K562 (cell line): ENCODE measurements at regions not wholly inside any gene's neighbourhood (a gene's known extent, or its start where the extent isn't known, plus 50 kb on each side); places are given as distances from the start of the nearest gene placed in this dataset.

ENCODE experiments used
- ARHGAP35 ChIP-seq: fragments of 450-650 bp; IDR thresholded peaks from 2 replicates; pipeline ENCODE4 v1.6.1; 2018; ENCODE audit not compliant: partially characterized antibody
- CBFA2T3 ChIP-seq: fragments of 450-650 bp; IDR thresholded peaks from 2 replicates; pipeline ENCODE4 v1.6.1; 2017
- CXXC5 ChIP-seq: fragments of 250-450 bp; sonication (Bioruptor Pico); IDR thresholded peaks from 2 replicates; pipeline ENCODE4 v1.8.0; 2022; ENCODE audit warnings: inconsistent platforms, mild to moderate bottlenecking, moderate library complexity
- ETV5 ChIP-seq: sonication (generic); formaldehyde crosslinking; IDR thresholded peaks from 2 replicates; pipeline ENCODE4 v1.4.0; 2020; ENCODE audit warnings: low read depth, mild to moderate bottlenecking, missing genetic modification reagents
- EWSR1 ChIP-seq: fragments of 450-650 bp; IDR thresholded peaks from 2 replicates; pipeline ENCODE4 v1.6.1; 2018; ENCODE audit warnings: borderline replicate concordance, mild to moderate bottlenecking, low read depth, moderate library complexity; ENCODE audit not compliant: partially characterized antibody
- GTF2A2 ChIP-seq: IDR thresholded peaks from 2 replicates; pipeline ENCODE4 v1.6.1; 2016; ENCODE audit warnings: mild to moderate bottlenecking, missing genetic modification characterization, missing compliant biosample characterization
- HCFC1 ChIP-seq: IDR thresholded peaks from 2 replicates; pipeline ENCODE4 v1.6.1; 2012; ENCODE audit warnings: low read depth, low read length, improper control_type of control experiment
- HDAC1 ChIP-seq, 2 experiments: fragments of 450-650 bp; IDR thresholded peaks; 2 replicates each; pipeline ENCODE4 v1.6.1; 2016 to 2017; ENCODE audit warnings: inconsistent platforms in 1 of 2, mild to moderate bottlenecking in 1 of 2, moderate library complexity in 1 of 2
- MCM5 ChIP-seq: fragments of 450-650 bp; IDR thresholded peaks from 2 replicates; pipeline ENCODE4 v1.6.1; 2016; ENCODE audit warnings: low read depth
- MEF2D ChIP-seq: conservative IDR thresholded peaks from 2 replicates; pipeline ENCODE4 v1.6.1; 2016; ENCODE audit warnings: low read depth, missing genetic modification characterization, missing compliant biosample characterization
- MTA1 ChIP-seq: fragments of 450-650 bp; IDR thresholded peaks from 2 replicates; pipeline ENCODE4 v1.6.1; 2017; ENCODE audit warnings: borderline replicate concordance
- PHF8 ChIP-seq: fragments of 200-600 bp; sonication (generic); IDR thresholded peaks from 2 replicates; pipeline ENCODE4 v1.6.1; 2012; ENCODE audit warnings: mixed run types, mild to moderate bottlenecking, inconsistent platforms, low read length, moderate library complexity, borderline replicate concordance
- POLR2G ChIP-seq: fragments of 200-400 bp; formaldehyde crosslinking; IDR thresholded peaks from 2 replicates; pipeline ENCODE4 v1.6.1; 2017; ENCODE audit warnings: low read depth, mild to moderate bottlenecking, antibody characterized with exemption, low read length, moderate library complexity
- PTRF ChIP-seq: fragments of 450-650 bp; IDR thresholded peaks from 2 replicates; pipeline ENCODE4 v1.6.1; 2016; ENCODE audit warnings: mild to moderate bottlenecking, missing genetic modification characterization, missing compliant biosample characterization
- RBFOX2 ChIP-seq: fragments of 200-400 bp; formaldehyde crosslinking; IDR thresholded peaks from 2 replicates; pipeline ENCODE4 v1.6.1; 2017; ENCODE audit warnings: low read depth, mild to moderate bottlenecking, low read length, moderate library complexity
- STAT5A ChIP-seq: IDR thresholded peaks from 2 replicates; pipeline ENCODE4 v1.6.1; 2012; ENCODE audit warnings: low read length, inconsistent platforms, borderline replicate concordance
- TRIM28 ChIP-seq: fragments of 450-650 bp; IDR thresholded peaks from 2 replicates; pipeline ENCODE4 v1.6.1; 2017
- ZBTB17 ChIP-seq: fragments of 450-650 bp; formaldehyde crosslinking; IDR thresholded peaks from 2 replicates; pipeline ENCODE4 v1.4.0; 2020; ENCODE audit warnings: mild to moderate bottlenecking
- ZFX ChIP-seq: sonication (generic); formaldehyde crosslinking; IDR thresholded peaks from 2 replicates; pipeline ENCODE4 v1.8.0; 2022; ENCODE audit warnings: mild to moderate bottlenecking, missing genetic modification reagents, moderate library complexity
- ZNF133 ChIP-seq: fragments of 250-450 bp; sonication (Bioruptor Pico); IDR thresholded peaks from 2 replicates; pipeline ENCODE4 v1.4.0; 2020; ENCODE audit warnings: mild to moderate bottlenecking
- ZNF143 ChIP-seq: sonication (generic); formaldehyde crosslinking; IDR thresholded peaks from 2 replicates; pipeline ENCODE4 v1.9.0; 2022; ENCODE audit warnings: mild to moderate bottlenecking, missing genetic modification reagents
- ZNF174 ChIP-seq: fragments of 250-450 bp; sonication (Bioruptor Pico); IDR thresholded peaks from 2 replicates; pipeline ENCODE4 v1.4.0; 2020; ENCODE audit warnings: mild to moderate bottlenecking
- ZNF274 ChIP-seq: IDR thresholded peaks from 2 replicates; pipeline ENCODE4 v1.6.1; 2011; ENCODE audit warnings: low read depth, mild to moderate bottlenecking, low read length, moderate library complexity, borderline replicate concordance
- ZNF408 ChIP-seq: fragments of 250-450 bp; sonication (Bioruptor Pico); IDR thresholded peaks from 2 replicates; pipeline ENCODE4 v1.4.0; 2020; ENCODE audit warnings: low read depth, mild to moderate bottlenecking, moderate library complexity
- ZNF561 ChIP-seq: fragments of 450-650 bp; formaldehyde crosslinking; conservative IDR thresholded peaks from 2 replicates; pipeline ENCODE4 v1.4.0; 2020; ENCODE audit warnings: mild to moderate bottlenecking, moderate library complexity
- ZNF589 ChIP-seq: fragments of 200-800 bp; sonication (Bioruptor generic); IDR thresholded peaks from 2 replicates; pipeline ENCODE4 v1.6.1; 2016; ENCODE audit warnings: low read depth, missing genetic modification characterization, missing compliant biosample characterization
- TF ChIP-seq, protein P1 (sequence below): sonication (generic); formaldehyde crosslinking; IDR thresholded peaks from 2 replicates; pipeline ENCODE4 v1.8.0; 2022; ENCODE audit warnings: mild to moderate bottlenecking, missing genetic modification reagents, borderline replicate concordance

GRCh38 chr17:72592242-72592966, 471.6 kb downstream of the SOX9 start (continued):
- TF ChIP-seq ZNF143 (CRISPR knock-in tag) (peak; percentile 50; the same call in 1 of the 2 replicates), HDAC1 (IDR thresholded peaks at IDR 0.05) (no peak), PHF8 (peak; percentile 27; the same call in 1 of the 2 replicates), ZNF589 (CRISPR knock-in tag) (no peak), ETV5 (CRISPR knock-in tag) (no peak), POLR2G (peak; percentile 64), GTF2A2 (peak; percentile 70), EWSR1 (no peak), ZNF174 (no peak), MTA1 (no peak), HCFC1 (peak; percentile 60), MCM5 (no peak), RBFOX2 (0 out of 2 replicates have a peak, but pooled peaks have one; percentile 34), CBFA2T3 (no peak), ARHGAP35 (no peak), STAT5A (no peak), ZNF274 (no peak), PTRF (tag) (no peak), ZNF408 (CRISPR knock-in tag) (no peak), MEF2D (tag) (no peak), TRIM28 (no peak), ZFX (CRISPR knock-in tag) (no peak), ZNF561 (CRISPR knock-in tag) (no peak), CXXC5 (CRISPR knock-in tag) (no peak), ZNF133 (CRISPR knock-in tag) (no peak), ZBTB17 (CRISPR knock-in tag) (no peak)
- TF ChIP-seq, protein P1, sequence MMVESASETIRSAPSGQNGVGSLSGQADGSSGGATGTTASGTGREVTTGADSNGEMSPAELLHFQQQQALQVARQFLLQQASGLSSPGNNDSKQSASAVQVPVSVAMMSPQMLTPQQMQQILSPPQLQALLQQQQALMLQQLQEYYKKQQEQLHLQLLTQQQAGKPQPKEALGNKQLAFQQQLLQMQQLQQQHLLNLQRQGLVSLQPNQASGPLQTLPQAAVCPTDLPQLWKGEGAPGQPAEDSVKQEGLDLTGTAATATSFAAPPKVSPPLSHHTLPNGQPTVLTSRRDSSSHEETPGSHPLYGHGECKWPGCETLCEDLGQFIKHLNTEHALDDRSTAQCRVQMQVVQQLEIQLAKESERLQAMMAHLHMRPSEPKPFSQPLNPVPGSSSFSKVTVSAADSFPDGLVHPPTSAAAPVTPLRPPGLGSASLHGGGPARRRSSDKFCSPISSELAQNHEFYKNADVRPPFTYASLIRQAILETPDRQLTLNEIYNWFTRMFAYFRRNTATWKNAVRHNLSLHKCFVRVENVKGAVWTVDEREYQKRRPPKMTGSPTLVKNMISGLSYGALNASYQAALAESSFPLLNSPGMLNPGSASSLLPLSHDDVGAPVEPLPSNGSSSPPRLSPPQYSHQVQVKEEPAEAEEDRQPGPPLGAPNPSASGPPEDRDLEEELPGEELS (CRISPR knock-in tag) = no peak
